IMR-90 (cell line): ENCODE measurements at regions not wholly inside any gene's neighbourhood (a gene's known extent, or its start where the extent isn't known, plus 50 kb on each side); places are given as distances from the start of the nearest gene placed in this dataset.

Experiments
- ATAC-seq: fragments of 200-7000 bp; cut with Tn5 transposase; 2 replicates; pipeline ENCODE4 v1.9.1; 2020; ENCODE audit warnings: low read depth, mild to moderate bottlenecking, moderate library complexity
- BruUV-seq: library from RNA; stranded (reverse); fragments of 400-500 nt; replicated peaks from 2 replicates; lab custom pipeline; 2021; lab: Mats Ljungman, UMichigan
- CTCF ChIA-PET: fragments of 300-600 bp; formaldehyde crosslinking; extraction: SDS; loops from one replicate; lab custom pipeline; 2021; ENCODE audit warnings: antibody characterized with exemption; lab: Yijun Ruan, JAX
- POLR2A ChIA-PET: fragments of 300-600 bp; sonication (Branson Sonifier 250); formaldehyde crosslinking; loops from one replicate; lab custom pipeline; 2022; ENCODE audit warnings: antibody characterized with exemption; ENCODE audit not compliant: unreplicated experiment; lab: Charles Lee
- DNase-seq: peaks from one replicate; pipeline ENCODE4 v3.0.0; 2013
- H2AFZ ChIP-seq: replicated peaks from 2 replicates; pipeline ENCODE3; 2013; ENCODE audit warnings: low read length, mild to moderate bottlenecking; ENCODE audit not compliant: poor library complexity
- H2AK5ac ChIP-seq: 2 replicates; pipeline ENCODE4 v1.6.1; 2013; ENCODE audit warnings: low read depth, low read length, inconsistent platforms
- H2AK9ac ChIP-seq: replicated peaks from 2 replicates; pipeline ENCODE3; 2013; ENCODE audit warnings: mild to moderate bottlenecking, low read depth, low read length, moderate library complexity; ENCODE audit not compliant: poor library complexity
- H2BK120ac ChIP-seq: 2 replicates; pipeline ENCODE4 v1.6.1; 2013; ENCODE audit warnings: low read depth, low read length, inconsistent platforms
- H2BK15ac ChIP-seq: 3 replicates; pipeline ENCODE4 v1.6.1; 2013; ENCODE audit warnings: low read depth, low read length, inconsistent platforms
- H2BK20ac ChIP-seq: 2 replicates; pipeline ENCODE4 v1.6.1; 2013; ENCODE audit warnings: low read depth, mild to moderate bottlenecking, inconsistent platforms, low read length, moderate library complexity
- H2BK5ac ChIP-seq: 2 replicates; pipeline ENCODE4 v1.6.1; 2013; ENCODE audit warnings: mild to moderate bottlenecking, low read depth, low read length, inconsistent platforms; ENCODE audit not compliant: poor library complexity, severe bottlenecking
- H3K14ac ChIP-seq: replicated peaks from 2 replicates; pipeline ENCODE4 v1.6.1; 2013; ENCODE audit warnings: low read depth, low read length, inconsistent platforms
- H3K18ac ChIP-seq: 2 replicates; pipeline ENCODE4 v1.6.1; 2013; ENCODE audit warnings: low read depth, low read length, control low read depth
- H3K23ac ChIP-seq: 2 replicates; pipeline ENCODE4 v1.6.1; 2013; ENCODE audit warnings: low read depth, low read length, inconsistent platforms
- H3K27ac ChIP-seq: 2 replicates; pipeline ENCODE4 v1.5.1; 2013; ENCODE audit warnings: mild to moderate bottlenecking, control low read depth, low read length; ENCODE audit not compliant: insufficient read depth
- H3K27me3 ChIP-seq: 2 replicates; pipeline ENCODE4 v1.6.1; 2013; ENCODE audit warnings: low read length; ENCODE audit not compliant: control insufficient read depth, insufficient read depth
- H3K36me3 ChIP-seq: 2 replicates; pipeline ENCODE4 v1.6.1; 2013; ENCODE audit warnings: low read length, mixed read lengths; ENCODE audit not compliant: control insufficient read depth, insufficient read depth
- H3K4ac ChIP-seq: 2 replicates; pipeline ENCODE4 v1.6.1; 2013; ENCODE audit warnings: low read depth, low read length, inconsistent platforms
- H3K4me1 ChIP-seq: 2 replicates; pipeline ENCODE4 v1.6.1; 2013; ENCODE audit warnings: low read length, mixed read lengths; ENCODE audit not compliant: control insufficient read depth, insufficient read depth
- H3K4me2 ChIP-seq: 2 replicates; pipeline ENCODE4 v1.6.1; 2013; ENCODE audit warnings: low read depth, mild to moderate bottlenecking, control low read depth, low read length, moderate library complexity
- H3K4me3 ChIP-seq: 2 replicates; pipeline ENCODE4 v1.5.1; 2013; ENCODE audit warnings: low read depth, mild to moderate bottlenecking, control low read depth, low read length, moderate library complexity; ENCODE audit not compliant: insufficient read depth
- H3K56ac ChIP-seq: 2 replicates; pipeline ENCODE4 v1.6.1; 2013; ENCODE audit warnings: low read length, inconsistent platforms; ENCODE audit not compliant: insufficient read depth; ENCODE audit errors: extremely low read depth
- H3K79me1 ChIP-seq, 2 experiments: 2 replicates each; pipeline ENCODE4 v1.6.1; 2013; ENCODE audit warnings: low read length in 2 of 2, inconsistent platforms in 1 of 2, low read depth in 1 of 2
- H3K9ac ChIP-seq: 2 replicates; pipeline ENCODE4 v1.6.1; 2013; ENCODE audit warnings: low read depth, low read length, control low read depth
- H3K9me1 ChIP-seq: 2 replicates; pipeline ENCODE4 v1.6.1; 2013; ENCODE audit warnings: low read length, inconsistent platforms; ENCODE audit not compliant: insufficient read depth
- H3K9me3 ChIP-seq: 2 replicates; pipeline ENCODE4 v1.6.1; 2013; ENCODE audit warnings: low read length; ENCODE audit not compliant: control insufficient read depth, insufficient read depth
- H4K20me1 ChIP-seq: 2 replicates; pipeline ENCODE4 v1.6.1; 2013; ENCODE audit warnings: low read length, inconsistent platforms; ENCODE audit not compliant: insufficient read depth
- H4K5ac ChIP-seq: 2 replicates; pipeline ENCODE4 v1.6.1; 2013; ENCODE audit warnings: mild to moderate bottlenecking, low read depth, low read length, control low read depth
- H4K8ac ChIP-seq, 2 experiments: 2 replicates each; pipeline ENCODE4 v1.6.1; 2013; ENCODE audit warnings: low read depth in 2 of 2, low read length in 2 of 2, control low read depth in 1 of 2, inconsistent platforms in 1 of 2
- H4K91ac ChIP-seq: 2 replicates; pipeline ENCODE4 v1.6.1; 2013; ENCODE audit warnings: low read depth, low read length, inconsistent platforms; ENCODE audit not compliant: insufficient read depth
- BHLHE40 ChIP-seq: fragments of 150-350 bp; IDR thresholded peaks from 2 replicates; pipeline ENCODE4 v1.6.1; 2016; ENCODE audit warnings: mild to moderate bottlenecking, low read depth, low read length
- CEBPB ChIP-seq: IDR thresholded peaks from 2 replicates; pipeline ENCODE4 v1.6.1; 2012; ENCODE audit warnings: low read depth, low read length, improper control_type of control experiment
- CHD1 ChIP-seq: IDR thresholded peaks from 2 replicates; pipeline ENCODE4 v1.6.1; 2012; ENCODE audit warnings: low read depth, low read length, improper control_type of control experiment
- CTCF ChIP-seq: conservative IDR thresholded peaks from 2 replicates; pipeline ENCODE4 v1.5.1; 2012; ENCODE audit warnings: mild to moderate bottlenecking, low read depth, low read length, improper control_type of control experiment
- ELK1 ChIP-seq: fragments of 150-350 bp; IDR thresholded peaks from 2 replicates; pipeline ENCODE4 v1.6.1; 2016; ENCODE audit warnings: low read depth, mild to moderate bottlenecking, low read length, moderate library complexity, borderline replicate concordance
- FOS ChIP-seq: fragments of 150-350 bp; IDR thresholded peaks from 2 replicates; pipeline ENCODE4 v1.6.1; 2016; ENCODE audit warnings: low read depth, low read length
- MAFK ChIP-seq: IDR thresholded peaks from 2 replicates; pipeline ENCODE4 v1.6.1; 2012; ENCODE audit warnings: low read depth, low read length, improper control_type of control experiment
- POLR2A ChIP-seq: IDR thresholded peaks from 2 replicates; pipeline ENCODE4 v1.6.1; 2012; ENCODE audit warnings: mild to moderate bottlenecking, low read depth, low read length
- RAD21 ChIP-seq: IDR thresholded peaks from 2 replicates; pipeline ENCODE4 v1.6.1; 2012; ENCODE audit warnings: low read length, improper control_type of control experiment
- RFX5 ChIP-seq: IDR thresholded peaks from 2 replicates; pipeline ENCODE4 v1.8.0; 2012; ENCODE audit warnings: low read depth, mild to moderate bottlenecking, low read length, moderate library complexity
- SMC3 ChIP-seq: fragments of 150-350 bp; IDR thresholded peaks from 2 replicates; pipeline ENCODE4 v1.6.1; 2016; ENCODE audit warnings: low read depth, mild to moderate bottlenecking, antibody characterized with exemption, low read length, moderate library complexity
- USF2 ChIP-seq: fragments of 150-350 bp; IDR thresholded peaks from 2 replicates; pipeline ENCODE4 v1.6.1; 2017; ENCODE audit warnings: mild to moderate bottlenecking, antibody characterized with exemption, low read length, low read depth
- WGBS, 2 experiments: methylation state at CpG; one replicate each; pipeline versions ENCODE4 v1.1.5 to v1.1.7; 2013; ENCODE audit warnings: missing lambda C conversion rate in 2 of 2; ENCODE audit not compliant: insufficient read length in 1 of 2; ENCODE audit errors: extremely low coverage in 2 of 2; 5-methylcytosine and 5-hydroxymethylcytosine counted together
- dilution Hi-C: fragments of 300-500 bp; cut with HindIII; formaldehyde crosslinking; loops from one replicate; pipeline ENCODE4 v1.14.3; 2018; ENCODE audit warnings: low sequenced_read_pairs; ENCODE audit not compliant: unreplicated experiment
- in situ Hi-C: fragments of 300-500 bp; cut with MboI; formaldehyde crosslinking; loops from 3 replicates; pipeline ENCODE4 v1.14.3; 2019; ENCODE audit warnings: low sequenced_read_pairs, inconsistent platforms, mixed read lengths
- intact Hi-C: fragments of 100-400 bp; cut with micrococcal nuclease; formaldehyde crosslinking; loops from 2 replicates; pipeline ENCODE4 v1.10.0; 2022

- no CpG with 5 or more reads among the region's 7 CpGs for WGBS, 2 experiments
- no peak overlapping the region for H2BK5ac ChIP-seq
- CTCF ChIA-PET: no interaction called here
- H3K23ac ChIP-seq: no peak overlapping the region
- no peak for DNase-seq
- in situ Hi-C loops: no loop called here
- H4K20me1 ChIP-seq: no peaks in the 10 kb centered on the region
- H3K27ac ChIP-seq: no peak overlapping the region
- dilution Hi-C loops: no loop called here
- H3K14ac ChIP-seq: no peak overlapping the region
- H3K9me1 ChIP-seq: no peaks in the 10 kb centered on the region
- H3K4me2 ChIP-seq: no peak overlapping the region
- H2AFZ ChIP-seq: no peak overlapping the region
- no peak overlapping the region for H3K56ac ChIP-seq
- H3K27me3 ChIP-seq: no peaks in the 10 kb centered on the region
- BruUV-seq: no TSS peak
- no peak overlapping the region for H2BK120ac ChIP-seq
- intact Hi-C loops: no loop called here
- H4K8ac ChIP-seq: no peak overlapping the region
- H4K91ac ChIP-seq: no peak overlapping the region
- H3K9ac ChIP-seq: no peak overlapping the region
- H3K4me3 ChIP-seq: no peak overlapping the region
- H3K4ac ChIP-seq: no peak overlapping the region
- POLR2A ChIA-PET: no interaction called here
- TF ChIP-seq CTCF: no peak
- no peak for TF ChIP-seq BHLHE40
- no peak for TF ChIP-seq USF2
- no peak for TF ChIP-seq POLR2A
- TF ChIP-seq RAD21: no peak
- no peak for TF ChIP-seq FOS
- TF ChIP-seq RFX5: no peak
- no peak for TF ChIP-seq ELK1
- TF ChIP-seq MAFK: no peak
- TF ChIP-seq SMC3: no peak
- no peak for TF ChIP-seq CEBPB
- TF ChIP-seq CHD1: no peak
- no peak overlapping the region for H2BK20ac ChIP-seq
- no peak overlapping the region for H2AK5ac ChIP-seq
- no peak overlapping the region for H2AK9ac ChIP-seq
- no peak for ATAC-seq
- no peak overlapping the region for H4K5ac ChIP-seq
- no peak overlapping the region for H2BK15ac ChIP-seq
- peaks cover 7% of the 10 kb centered on the region; the same call in 1 of the 2 replicates for H3K9me3 ChIP-seq
- no peaks in the 10 kb centered on the region for H3K79me1 ChIP-seq
- H3K36me3 ChIP-seq: no peaks in the 10 kb centered on the region
- no peak overlapping the region for H3K18ac ChIP-seq
- H3K4me1 ChIP-seq: no peaks in the 10 kb centered on the region
Measured at GRCh38 chr3:80771085-80771484, 990.4 kb downstream of the GBE1 start.
